T47D (cell line): ENCODE measurements at regions not wholly inside any gene's neighbourhood (a gene's known extent, or its start where the extent isn't known, plus 50 kb on each side); places are given as distances from the start of the nearest gene placed in this dataset.

Experiments
- DNase-seq, 2 experiments: peaks; one replicate each; pipeline versions ENCODE4 v3.0.0 to v3.0.0-alpha.2; 2011 to 2012; ENCODE audit warnings: low read depth in 1 of 2, low spot score in 1 of 2
- JUND ChIP-seq: IDR thresholded peaks from 2 replicates; pipeline ENCODE4 v1.6.1; 2012; ENCODE audit warnings: low read depth
- in situ Hi-C: cut with HindIII; loops from 2 replicates; pipeline ENCODE4 v1.10.0; 2016; ENCODE audit warnings: low sequenced_read_pairs, low pct_unique_long_range_greater_than_20kb

DNA sequence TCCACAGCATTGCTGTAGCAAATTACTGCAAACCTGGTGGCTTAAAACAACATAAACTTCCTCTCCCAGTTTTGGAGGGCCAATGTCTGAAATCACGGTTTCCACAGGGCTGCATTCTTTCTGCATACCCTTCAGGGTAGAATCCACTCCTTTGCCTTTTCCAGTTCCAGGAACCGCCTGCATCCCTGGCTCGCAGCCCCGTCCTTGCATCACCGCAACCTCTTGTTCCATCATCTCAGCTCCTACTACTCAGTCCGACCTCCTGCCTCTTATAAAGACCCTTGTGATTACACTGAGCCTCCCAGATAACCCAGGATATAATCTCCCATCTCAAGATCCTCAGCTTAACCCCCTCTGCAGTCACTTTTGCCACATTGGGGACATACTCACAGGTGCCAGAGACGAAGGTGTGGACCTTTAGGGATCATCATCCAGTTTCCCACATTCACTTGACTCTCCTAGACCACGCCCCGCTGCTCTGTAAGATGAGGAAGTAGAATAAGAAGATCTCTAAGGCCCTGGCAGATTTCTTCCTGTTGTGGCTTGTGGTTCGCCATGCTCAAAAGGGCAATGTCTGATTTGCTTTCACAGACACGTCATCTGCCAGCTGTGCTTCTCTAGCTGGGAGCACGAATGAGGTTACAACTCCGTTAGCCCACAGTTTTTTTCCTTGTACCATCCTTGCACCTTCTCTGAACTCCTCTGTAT is 103.6 kb upstream of the AGAP1 start:
- TF ChIP-seq JUND: no peak
- DNase-seq: no peak
- in situ Hi-C loops: no loop called here

DNA sequence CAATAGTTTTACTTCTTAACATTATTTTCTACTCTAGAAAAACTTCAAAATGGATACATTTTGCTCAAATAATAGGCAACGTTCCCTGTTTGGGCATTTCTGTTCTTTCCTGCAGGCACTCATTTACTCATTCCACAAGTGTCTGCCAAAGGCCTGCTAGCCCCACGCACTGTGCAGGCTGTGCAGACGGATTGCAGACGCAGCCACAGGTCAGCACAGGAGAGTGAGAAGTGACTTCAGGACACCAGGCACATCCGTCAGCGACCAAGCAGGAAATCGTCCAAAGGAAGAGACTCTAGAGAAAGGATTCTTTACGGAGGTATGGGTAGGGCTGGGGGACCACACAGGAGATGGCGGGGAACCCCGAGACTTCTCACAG is 103.0 kb upstream of the AGAP1 start:
- TF ChIP-seq JUND: no peak
- in situ Hi-C loops: no loop called here
- no peak for DNase-seq

DNA sequence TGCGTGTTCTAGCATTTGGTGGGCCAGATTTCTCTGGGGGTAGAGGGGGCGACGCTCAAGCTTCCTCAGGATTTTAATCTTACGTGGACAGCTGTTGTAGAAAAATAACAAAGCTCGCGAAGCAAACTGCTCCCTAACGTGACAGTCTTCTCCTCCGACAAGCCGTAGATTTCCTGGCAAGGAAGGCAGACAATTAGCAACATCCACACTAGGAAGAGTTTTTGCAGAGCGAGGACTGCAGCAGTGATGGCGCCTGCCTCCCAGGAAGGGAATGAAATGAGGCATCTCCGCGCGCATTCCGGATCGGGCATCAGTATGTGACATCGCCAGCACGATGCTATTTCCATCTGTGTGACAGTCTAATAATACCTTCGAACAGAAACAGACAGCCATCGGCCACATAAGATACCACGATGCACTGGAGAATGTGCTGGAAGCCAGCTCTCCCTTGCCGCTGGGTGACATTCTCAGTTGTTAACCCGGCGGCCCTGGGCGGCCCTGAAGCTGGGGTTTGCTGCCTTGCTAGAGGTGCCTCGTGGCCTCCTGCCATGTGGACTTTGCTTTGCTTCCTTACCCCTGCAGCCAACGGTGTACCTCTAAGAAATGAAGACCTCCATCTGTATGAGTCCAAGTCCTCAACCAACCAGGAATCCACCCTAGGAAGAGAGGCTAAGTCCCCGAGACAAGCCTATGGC is 101.8 kb upstream of the AGAP1 start:
- DNase-seq: no peak
- in situ Hi-C loops: no loop called here
- no peak for TF ChIP-seq JUND

DNA sequence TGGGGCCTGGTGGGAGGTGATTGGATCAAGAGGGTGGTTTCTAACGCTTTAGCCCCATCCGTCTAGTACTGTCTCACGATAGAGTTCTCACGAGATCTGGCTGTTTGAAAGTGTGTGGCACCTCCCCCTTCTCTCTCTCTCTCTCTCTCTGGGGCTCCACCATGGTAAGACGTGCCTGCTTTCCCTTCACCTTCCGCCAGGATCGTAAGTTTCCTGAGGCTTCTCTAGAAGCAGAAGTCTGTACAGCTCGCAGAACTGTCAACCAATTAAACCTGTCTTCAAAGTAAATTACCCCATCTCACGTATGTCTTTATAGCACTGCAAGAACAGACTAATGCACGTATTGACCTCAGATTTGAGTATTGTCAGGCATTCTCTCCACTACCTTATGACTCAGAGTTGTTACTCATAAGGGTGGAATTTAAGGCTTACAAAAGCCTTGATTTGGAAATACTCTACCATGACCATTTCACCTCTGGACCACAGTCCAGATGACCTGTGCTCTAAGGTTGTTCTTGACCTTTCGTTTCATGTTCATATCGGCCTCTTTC is 99.5 kb upstream of the AGAP1 start:
- in situ Hi-C loops: no loop called here
- TF ChIP-seq JUND: no peak
- DNase-seq: no peak

DNA sequence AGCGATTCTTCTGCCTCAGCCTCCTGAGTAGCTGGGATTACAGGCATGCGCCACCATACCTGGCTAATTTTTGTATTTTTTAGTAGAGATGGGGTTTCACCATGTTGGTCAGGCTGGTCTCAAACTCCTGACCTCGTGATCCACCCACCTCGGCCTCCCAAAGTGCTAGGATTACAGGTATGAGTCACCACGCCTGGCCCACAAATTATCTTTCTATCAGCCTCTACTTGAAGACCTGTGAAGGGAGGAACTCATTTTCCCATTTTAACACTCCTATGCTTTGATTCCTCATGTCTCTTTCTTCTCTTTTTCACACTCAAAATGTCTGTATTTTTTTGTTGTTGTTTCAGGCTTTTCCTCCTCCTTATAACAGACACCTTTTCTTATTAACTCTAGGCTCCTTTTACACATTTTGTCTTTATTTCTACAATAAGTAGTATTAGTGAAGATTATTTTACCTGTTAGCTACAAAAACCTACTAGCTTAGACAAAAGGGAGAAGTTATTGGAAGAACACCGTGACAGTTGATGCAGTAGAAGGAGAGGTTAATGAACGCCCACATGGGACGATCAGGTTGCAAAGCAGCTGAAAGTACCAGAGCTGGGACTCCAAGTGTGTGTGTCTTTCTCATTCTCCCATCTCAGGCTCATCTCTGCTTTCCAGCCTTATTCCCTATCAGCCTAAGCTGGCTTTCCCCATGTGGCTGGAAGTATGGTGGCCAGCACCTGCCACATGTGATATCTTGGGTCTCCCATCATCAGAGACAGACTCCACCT is 97.6 kb upstream of the AGAP1 start:
- in situ Hi-C loops: no loop called here
- no peak for TF ChIP-seq JUND
- no peak for DNase-seq

DNA sequence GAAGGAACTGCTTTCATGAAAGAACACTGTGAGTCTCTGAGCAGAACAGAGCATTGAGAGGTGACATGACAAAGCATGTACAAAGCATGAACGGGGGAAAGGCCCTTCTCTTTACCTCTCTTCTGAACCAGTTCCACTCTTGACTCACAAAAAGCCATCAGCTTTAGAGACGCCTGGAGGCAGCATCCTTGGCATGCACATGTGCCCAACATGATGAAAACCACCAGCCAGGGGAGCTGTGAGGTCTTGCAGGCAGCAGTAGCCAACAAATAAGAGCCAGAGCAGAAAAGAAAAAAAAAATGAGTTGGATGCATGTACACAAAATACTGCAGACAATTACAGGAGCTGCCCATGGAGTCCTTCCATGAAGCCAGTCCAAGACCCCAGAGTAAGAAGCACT is 95.5 kb upstream of the AGAP1 start:
- TF ChIP-seq JUND: no peak
- in situ Hi-C loops: no loop called here
- peak in 1 of 2 experiments; percentile 5 for DNase-seq

DNA sequence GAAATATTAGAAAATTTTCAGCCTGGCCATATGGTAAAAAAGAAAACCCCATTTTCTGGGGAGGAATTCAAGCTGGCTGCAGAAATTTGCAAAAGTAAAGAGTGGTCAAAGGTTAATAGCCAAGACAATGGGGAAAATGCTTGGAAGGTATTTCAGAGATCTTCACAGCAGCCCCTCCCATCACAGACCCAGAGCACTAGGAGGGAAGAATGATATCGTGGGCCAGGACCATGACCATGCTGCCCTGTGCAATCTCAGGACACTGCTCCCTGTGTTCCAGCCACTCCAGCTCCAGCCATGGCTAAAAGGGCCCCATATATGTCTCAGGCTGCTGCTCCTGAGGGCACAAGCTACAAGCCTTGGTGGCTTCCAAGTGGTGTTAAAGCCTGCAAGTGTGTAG is 93.9 kb upstream of the AGAP1 start:
- in situ Hi-C loops: no loop called here
- DNase-seq: no peak
- no peak for TF ChIP-seq JUND

DNA sequence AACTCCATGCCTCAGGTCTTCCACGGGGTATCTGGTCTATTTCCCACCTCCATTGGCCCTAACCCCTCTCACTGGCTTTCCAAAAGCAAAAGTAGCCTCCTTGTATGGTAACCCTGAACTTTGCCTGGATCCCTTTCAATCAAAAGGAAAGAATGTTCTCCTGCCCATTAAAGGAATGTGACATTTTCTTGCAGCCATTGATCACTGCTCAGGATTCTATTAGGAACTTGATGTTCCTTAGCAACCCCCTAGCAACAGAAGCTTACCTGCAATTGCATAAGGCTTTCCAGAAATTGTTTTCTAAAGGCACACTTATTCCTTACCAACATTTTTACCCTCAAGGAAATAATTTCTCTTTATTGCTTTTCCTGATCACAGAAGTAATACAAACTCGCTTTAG is 91.4 kb upstream of the AGAP1 start:
- DNase-seq: peak in 1 of 2 experiments; percentile 28
- in situ Hi-C loops: no loop called here
- no peak for TF ChIP-seq JUND

DNA sequence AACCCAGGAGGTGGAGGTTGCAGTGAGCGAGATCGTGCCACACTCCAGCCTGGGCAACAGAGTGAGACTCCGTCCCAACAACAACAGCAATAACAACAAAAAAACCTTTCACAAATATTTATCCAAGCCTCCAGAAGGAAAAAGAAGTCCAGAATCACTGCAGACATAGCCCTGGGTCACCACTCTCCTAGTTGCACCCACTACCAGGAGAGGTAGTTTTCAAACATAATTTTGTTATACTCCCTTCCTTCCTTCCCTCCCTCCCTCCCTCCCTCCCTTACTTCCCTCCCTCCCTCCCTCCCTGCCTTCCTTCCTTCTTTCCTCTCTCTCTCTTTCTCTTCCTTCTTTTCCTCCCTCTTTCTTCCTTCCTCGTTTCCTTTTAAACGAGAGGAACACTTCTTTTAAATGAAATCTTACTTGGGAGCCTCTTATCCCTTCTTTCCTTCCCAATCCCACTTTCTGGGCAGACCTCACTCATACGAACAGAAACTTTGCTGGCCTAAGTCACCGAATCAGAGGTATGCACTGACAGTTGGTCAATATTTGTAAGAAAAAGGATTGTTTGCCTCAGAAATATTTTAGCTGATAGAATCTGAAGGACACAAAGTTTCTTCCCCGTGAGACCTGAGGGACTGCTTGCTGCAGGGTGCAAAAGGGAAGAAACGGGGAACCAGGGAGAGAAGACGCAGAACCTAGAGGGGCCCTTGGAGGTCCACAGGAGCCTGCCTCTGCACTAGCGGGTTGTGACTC is 88.1 kb upstream of the AGAP1 start:
- DNase-seq: peak; percentile 25 to 93
- in situ Hi-C loops: no loop called here
- TF ChIP-seq JUND: peak; percentile 49; the same call in 1 of the 2 replicates

DNA sequence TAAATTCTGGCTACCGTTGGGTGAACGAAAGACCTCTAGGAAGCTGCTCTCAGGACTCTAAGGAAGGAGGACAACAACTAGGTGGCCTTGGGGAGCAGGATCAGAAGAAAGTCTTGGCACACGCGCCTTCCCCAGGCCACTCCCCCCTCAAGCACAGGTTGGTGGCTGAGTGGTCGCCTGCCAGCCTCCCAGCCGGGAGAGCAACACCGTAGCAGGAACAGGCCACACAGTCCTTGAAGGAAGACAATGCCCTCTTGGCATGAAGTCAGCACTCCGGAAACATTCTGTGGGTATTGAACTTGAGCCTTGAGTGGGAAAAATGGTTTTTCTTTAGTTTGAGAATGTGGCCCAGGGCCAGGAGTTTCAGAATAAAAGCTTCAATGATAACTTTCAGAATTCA is 87.4 kb upstream of the AGAP1 start:
- DNase-seq: peak; percentile 16 to 95
- no peak for TF ChIP-seq JUND
- in situ Hi-C loops: no loop called here

DNA sequence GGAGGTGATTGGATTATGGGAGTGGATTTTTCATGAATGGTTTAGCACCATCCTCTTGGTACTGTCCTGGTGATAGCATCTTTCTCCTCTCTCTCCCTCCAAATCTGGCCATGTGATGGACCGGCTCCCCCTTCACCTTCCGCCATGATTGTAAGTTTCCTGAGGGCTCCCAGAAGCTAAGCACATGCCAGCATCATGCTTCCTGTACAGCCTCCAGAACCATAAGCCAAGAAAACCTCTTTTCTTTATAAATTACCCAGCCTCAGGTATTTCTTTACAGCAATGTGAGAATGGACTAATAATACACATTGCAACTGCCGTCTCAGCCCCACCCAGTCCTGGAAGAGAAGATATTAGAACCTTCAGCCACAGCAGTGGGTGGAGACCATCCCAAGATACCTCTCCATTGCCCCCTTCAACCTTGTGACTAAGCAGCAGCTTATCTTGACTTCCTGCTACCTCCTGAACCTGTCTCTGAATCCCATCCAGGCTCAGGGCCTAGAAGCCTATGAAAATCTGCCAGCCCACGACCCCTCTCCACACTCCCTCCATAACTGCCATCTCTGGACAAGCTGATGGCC is 81.8 kb upstream of the AGAP1 start:
- in situ Hi-C loops: no loop called here
- TF ChIP-seq JUND: no peak
- DNase-seq: no peak

DNA sequence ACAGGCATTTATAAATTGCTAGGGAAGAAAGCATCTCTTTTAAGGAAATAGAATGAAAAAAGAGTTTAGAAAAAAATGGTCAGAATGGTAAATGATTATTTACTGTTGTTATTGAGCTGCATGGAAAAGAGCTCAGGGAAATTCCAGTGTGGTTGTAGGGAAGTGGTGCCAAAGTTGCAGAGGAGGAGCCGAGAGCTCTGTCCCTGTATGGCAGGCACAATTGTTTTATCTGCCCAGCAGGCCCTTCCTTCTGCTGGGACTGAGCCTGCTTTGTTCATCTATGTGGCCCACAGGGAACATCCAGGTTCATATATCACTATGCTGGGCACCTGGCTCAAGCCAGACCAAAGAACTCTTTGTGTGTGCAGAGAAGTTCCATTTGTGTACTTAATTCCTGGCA is 80.8 kb upstream of the AGAP1 start:
- DNase-seq: no peak
- in situ Hi-C loops: no loop called here
- TF ChIP-seq JUND: no peak
